GM12878 (cell line): ENCODE measurements at regions not wholly inside any gene's neighbourhood (a gene's known extent, or its start where the extent isn't known, plus 50 kb on each side); places are given as distances from the start of the nearest gene placed in this dataset.

ENCODE experiments used
- ATAC-seq: fragments of 200-7000 bp; cut with Tn5 transposase; 3 replicates; pipeline ENCODE4 v1.9.1; 2020; ENCODE audit warnings: mild to moderate bottlenecking, moderate library complexity
- BruUV-seq: library from RNA; stranded (reverse); fragments of 400-500 nt; replicated peaks from 2 replicates; lab custom pipeline; 2021; lab: Mats Ljungman, UMichigan
- CTCF ChIA-PET: fragments of 300-600 bp; sonication (Branson Sonifier 250); formaldehyde crosslinking; extraction: SDS; loops from one replicate; lab custom pipeline; 2021; ENCODE audit warnings: inconsistent platforms; lab: Yijun Ruan, JAX
- POLR2A ChIA-PET: fragments of 350-600 bp; formaldehyde crosslinking; extraction: SDS; loops from one replicate; lab custom pipeline; 2021; ENCODE audit warnings: inconsistent platforms; lab: Charles Lee
- RAD21 ChIA-PET: fragments of 300-600 bp; sonication (Branson Sonifier 250); formaldehyde crosslinking; loops from one replicate; lab custom pipeline; 2023; ENCODE audit warnings: antibody characterized with exemption; ENCODE audit not compliant: unreplicated experiment; lab: Charles Lee
- SMC1A ChIA-PET: fragments of 300-600 bp; sonication (Branson Sonifier 250); formaldehyde crosslinking; loops from one replicate; lab custom pipeline; 2023; ENCODE audit not compliant: unreplicated experiment, uncharacterized antibody; lab: Charles Lee
- DNase-seq: peaks from one replicate; pipeline ENCODE4 v3.0.0-alpha.2; 2011; ENCODE audit warnings: low read depth, low spot score
- FAIRE-seq: peaks from 3 replicates; lab custom pipeline; 2011; peaks lifted over from hg19 to GRCh38; lab: Jason Lieb, UNC
- H2AFZ ChIP-seq: 2 replicates; pipeline ENCODE4 v1.6.0; 2011; ENCODE audit warnings: low read depth, low read length, control low read depth; ENCODE audit not compliant: control insufficient read depth
- H3K27ac ChIP-seq: 2 replicates; pipeline ENCODE4 v1.5.1; 2011; ENCODE audit warnings: control low read depth; ENCODE audit not compliant: control insufficient read depth, insufficient read depth
- H3K27me3 ChIP-seq, 2 experiments: replicated peaks in 1 of 2; 2 replicates each; pipeline versions ENCODE4 v1.6.0 to v1.6.1; 2011; ENCODE audit warnings: low read length in 1 of 2; ENCODE audit not compliant: control insufficient read depth in 2 of 2, insufficient read depth in 2 of 2
- H3K36me3 ChIP-seq, 2 experiments: 2 replicates each; pipeline ENCODE4 v1.5.1; 2011; ENCODE audit warnings: low read length in 1 of 2; ENCODE audit not compliant: control insufficient read depth in 2 of 2, insufficient read depth in 2 of 2
- H3K4me1 ChIP-seq: 2 replicates; pipeline ENCODE4 v1.6.1; 2011; ENCODE audit warnings: mild to moderate bottlenecking, low read length, moderate library complexity, mixed read lengths; ENCODE audit not compliant: control insufficient read depth, insufficient read depth
- H3K4me2 ChIP-seq: 2 replicates; pipeline ENCODE4 v1.6.0; 2011; ENCODE audit warnings: control low read depth; ENCODE audit not compliant: control insufficient read depth, insufficient read depth
- H3K4me3 ChIP-seq: fragments of 200-600 bp; sonication (generic); 2 replicates; pipeline ENCODE4 v1.5.1; 2016
- H3K79me2 ChIP-seq: 2 replicates; pipeline ENCODE4 v1.6.0; 2011; ENCODE audit warnings: low read length; ENCODE audit not compliant: control insufficient read depth, insufficient read depth
- H3K9ac ChIP-seq: 2 replicates; pipeline ENCODE4 v1.8.0; 2011; ENCODE audit warnings: low read length, control low read depth, mixed read lengths; ENCODE audit not compliant: control insufficient read depth, insufficient read depth
- H3K9me3 ChIP-seq: replicated peaks from 3 replicates; pipeline ENCODE4 v1.5.1; 2011; ENCODE audit warnings: mild to moderate bottlenecking, low read length; ENCODE audit not compliant: control insufficient read depth, insufficient read depth
- H4K20me1 ChIP-seq: 2 replicates; pipeline ENCODE4 v1.6.0; 2011; ENCODE audit not compliant: control insufficient read depth, insufficient read depth
- BMI1 ChIP-seq: fragments of 450-650 bp; IDR thresholded peaks from 2 replicates; pipeline ENCODE4 v1.6.1; 2016; ENCODE audit warnings: mild to moderate bottlenecking, moderate library complexity, borderline replicate concordance
- CEBPZ ChIP-seq: fragments of 150-350 bp; IDR thresholded peaks from 2 replicates; pipeline ENCODE4 v1.6.1; 2016; ENCODE audit warnings: low read depth, low read length
- HDAC6 ChIP-seq: fragments of 200-600 bp; sonication (generic); IDR thresholded peaks from one replicate; pipeline ENCODE4 v1.8.0; 2017; ENCODE audit warnings: antibody characterized with exemption; ENCODE audit not compliant: unreplicated experiment
- HDGF ChIP-seq: fragments of 450-650 bp; IDR thresholded peaks from 2 replicates; pipeline ENCODE4 v1.6.1; 2016; ENCODE audit warnings: antibody characterized with exemption
- KLF5 ChIP-seq: fragments of 450-650 bp; IDR thresholded peaks from 2 replicates; pipeline ENCODE4 v1.6.1; 2014; ENCODE audit warnings: mild to moderate bottlenecking; ENCODE audit not compliant: partially characterized antibody
- MYC ChIP-seq: IDR thresholded peaks from 2 replicates; pipeline ENCODE4 v1.6.1; 2011; ENCODE audit warnings: mild to moderate bottlenecking, low read length, moderate library complexity, inconsistent platforms; ENCODE audit not compliant: insufficient read depth, insufficient replicate concordance, insufficient read length, severe bottlenecking
- RCOR1 ChIP-seq: conservative IDR thresholded peaks from 2 replicates; pipeline ENCODE4 v1.6.1; 2012; ENCODE audit warnings: low read depth, low read length, improper control_type of control experiment
- SKIL ChIP-seq: fragments of 450-650 bp; IDR thresholded peaks from 2 replicates; pipeline ENCODE4 v1.6.1; 2017; ENCODE audit warnings: mild to moderate bottlenecking, low read depth, inconsistent platforms; ENCODE audit not compliant: poor library complexity, severe bottlenecking
- WRNIP1 ChIP-seq: IDR thresholded peaks from 2 replicates; pipeline ENCODE4 v1.6.1; 2011; ENCODE audit warnings: low read depth, low read length, improper control_type of control experiment, borderline replicate concordance
- WGBS: methylation state at CpG from one replicate; pipeline ENCODE4 v1.1.6; 2016; ENCODE audit warnings: low lambda C conversion rate; ENCODE audit not compliant: insufficient replicate concordance, insufficient coverage; ENCODE audit errors: missing lambda C conversion rate; 5-methylcytosine and 5-hydroxymethylcytosine counted together
- in situ Hi-C: fragments of 300-500 bp; cut with MboI; formaldehyde crosslinking; loops from 9 replicates; pipeline ENCODE4 v1.14.3; 2018; ENCODE audit warnings: mixed read lengths
- intact Hi-C: fragments of 100-400 bp; cut with micrococcal nuclease; formaldehyde crosslinking; loops from one replicate; pipeline ENCODE4 v1.14.2; 2022; ENCODE audit not compliant: unreplicated experiment

GRCh38 chr14:105836730-105837129, 310.3 kb downstream of the TMEM121 start:
- no peaks in the 10 kb centered on the region for H3K27me3 ChIP-seq
- BruUV-seq, result TSS peak; percentile 44
- ChIA-PET RAD21 (interaction anchor here (0.6 kb wide), 1 partner anchor 18 kb away, joined by 3 read pairs; no protein-coding TSS in a partner anchor), SMC1A (no interaction called here), CTCF (interaction anchor here (1.6 kb wide), 2 partner anchors 18 to 441 kb away, joined by 4 to 5 read pairs; no protein-coding TSS in a partner anchor)
- no peak overlapping the region for H3K4me2 ChIP-seq
- H4K20me1 ChIP-seq, result no peaks in the 10 kb centered on the region
- H3K4me1 ChIP-seq, result no peaks in the 10 kb centered on the region
- intact Hi-C loops, result loop anchor here (5.0 kb wide), 1 partner anchor 536 kb away; no protein-coding TSS in a partner anchor
- no CpG with 5 or more reads among the region's 10 CpGs for WGBS
- H3K36me3 ChIP-seq, result peaks cover 0 to 11% of the 10 kb centered on the region in 2 experiments; a peak in 2 of 4 replicates
- H3K9ac ChIP-seq, result no peak overlapping the region
- no peaks in the 10 kb centered on the region for H3K79me2 ChIP-seq
- no peaks in the 10 kb centered on the region for H3K9me3 ChIP-seq
- H3K4me3 ChIP-seq, result no peak overlapping the region
- H3K27ac ChIP-seq, result no peak overlapping the region
- TF ChIP-seq SKIL, result no peak
- no peak for TF ChIP-seq RCOR1
- no peak for TF ChIP-seq BMI1
- TF ChIP-seq HDGF, result no peak
- no peak for TF ChIP-seq MYC
- TF ChIP-seq KLF5, result no peak
- TF ChIP-seq HDAC6, result no peak
- no peak for TF ChIP-seq CEBPZ
- no peak for TF ChIP-seq WRNIP1
- TF ChIP-seq, all 136 proteins: peak for 0
- POLR2A ChIA-PET, result no interaction called here
- in situ Hi-C loops, result no loop called here
- ATAC-seq (no peak; the same call in 2 of the 3 replicates), DNase-seq (no peak), FAIRE-seq (no peak)
- no peak overlapping the region for H2AFZ ChIP-seq
